IMR-90 (cell line): ENCODE measurements at regions not wholly inside any gene's neighbourhood (a gene's known extent, or its start where the extent isn't known, plus 50 kb on each side); places are given as distances from the start of the nearest gene placed in this dataset.

Experiments
- ATAC-seq: fragments of 200-7000 bp; cut with Tn5 transposase; 2 replicates; pipeline ENCODE4 v1.9.1; 2020; ENCODE audit warnings: low read depth, mild to moderate bottlenecking, moderate library complexity
- BruUV-seq: library from RNA; stranded (reverse); fragments of 400-500 nt; replicated peaks from 2 replicates; lab custom pipeline; 2021; lab: Mats Ljungman, UMichigan
- CTCF ChIA-PET: fragments of 300-600 bp; formaldehyde crosslinking; extraction: SDS; loops from one replicate; lab custom pipeline; 2021; ENCODE audit warnings: antibody characterized with exemption; lab: Yijun Ruan, JAX
- POLR2A ChIA-PET: fragments of 300-600 bp; sonication (Branson Sonifier 250); formaldehyde crosslinking; loops from one replicate; lab custom pipeline; 2022; ENCODE audit warnings: antibody characterized with exemption; ENCODE audit not compliant: unreplicated experiment; lab: Charles Lee
- DNase-seq: peaks from one replicate; pipeline ENCODE4 v3.0.0; 2013
- H2AFZ ChIP-seq: replicated peaks from 2 replicates; pipeline ENCODE3; 2013; ENCODE audit warnings: low read length, mild to moderate bottlenecking; ENCODE audit not compliant: poor library complexity
- H2AK5ac ChIP-seq: 2 replicates; pipeline ENCODE4 v1.6.1; 2013; ENCODE audit warnings: low read depth, low read length, inconsistent platforms
- H2AK9ac ChIP-seq: replicated peaks from 2 replicates; pipeline ENCODE3; 2013; ENCODE audit warnings: mild to moderate bottlenecking, low read depth, low read length, moderate library complexity; ENCODE audit not compliant: poor library complexity
- H2BK120ac ChIP-seq: 2 replicates; pipeline ENCODE4 v1.6.1; 2013; ENCODE audit warnings: low read depth, low read length, inconsistent platforms
- H2BK15ac ChIP-seq: 3 replicates; pipeline ENCODE4 v1.6.1; 2013; ENCODE audit warnings: low read depth, low read length, inconsistent platforms
- H2BK20ac ChIP-seq: 2 replicates; pipeline ENCODE4 v1.6.1; 2013; ENCODE audit warnings: low read depth, mild to moderate bottlenecking, inconsistent platforms, low read length, moderate library complexity
- H2BK5ac ChIP-seq: 2 replicates; pipeline ENCODE4 v1.6.1; 2013; ENCODE audit warnings: mild to moderate bottlenecking, low read depth, low read length, inconsistent platforms; ENCODE audit not compliant: poor library complexity, severe bottlenecking
- H3K14ac ChIP-seq: replicated peaks from 2 replicates; pipeline ENCODE4 v1.6.1; 2013; ENCODE audit warnings: low read depth, low read length, inconsistent platforms
- H3K18ac ChIP-seq: 2 replicates; pipeline ENCODE4 v1.6.1; 2013; ENCODE audit warnings: low read depth, low read length, control low read depth
- H3K23ac ChIP-seq: 2 replicates; pipeline ENCODE4 v1.6.1; 2013; ENCODE audit warnings: low read depth, low read length, inconsistent platforms
- H3K27ac ChIP-seq: 2 replicates; pipeline ENCODE4 v1.5.1; 2013; ENCODE audit warnings: mild to moderate bottlenecking, control low read depth, low read length; ENCODE audit not compliant: insufficient read depth
- H3K27me3 ChIP-seq: 2 replicates; pipeline ENCODE4 v1.6.1; 2013; ENCODE audit warnings: low read length; ENCODE audit not compliant: control insufficient read depth, insufficient read depth
- H3K36me3 ChIP-seq: 2 replicates; pipeline ENCODE4 v1.6.1; 2013; ENCODE audit warnings: low read length, mixed read lengths; ENCODE audit not compliant: control insufficient read depth, insufficient read depth
- H3K4ac ChIP-seq: 2 replicates; pipeline ENCODE4 v1.6.1; 2013; ENCODE audit warnings: low read depth, low read length, inconsistent platforms
- H3K4me1 ChIP-seq: 2 replicates; pipeline ENCODE4 v1.6.1; 2013; ENCODE audit warnings: low read length, mixed read lengths; ENCODE audit not compliant: control insufficient read depth, insufficient read depth
- H3K4me2 ChIP-seq: 2 replicates; pipeline ENCODE4 v1.6.1; 2013; ENCODE audit warnings: low read depth, mild to moderate bottlenecking, control low read depth, low read length, moderate library complexity
- H3K4me3 ChIP-seq: 2 replicates; pipeline ENCODE4 v1.5.1; 2013; ENCODE audit warnings: low read depth, mild to moderate bottlenecking, control low read depth, low read length, moderate library complexity; ENCODE audit not compliant: insufficient read depth
- H3K56ac ChIP-seq: 2 replicates; pipeline ENCODE4 v1.6.1; 2013; ENCODE audit warnings: low read length, inconsistent platforms; ENCODE audit not compliant: insufficient read depth; ENCODE audit errors: extremely low read depth
- H3K79me1 ChIP-seq, 2 experiments: 2 replicates each; pipeline ENCODE4 v1.6.1; 2013; ENCODE audit warnings: low read length in 2 of 2, inconsistent platforms in 1 of 2, low read depth in 1 of 2
- H3K9ac ChIP-seq: 2 replicates; pipeline ENCODE4 v1.6.1; 2013; ENCODE audit warnings: low read depth, low read length, control low read depth
- H3K9me1 ChIP-seq: 2 replicates; pipeline ENCODE4 v1.6.1; 2013; ENCODE audit warnings: low read length, inconsistent platforms; ENCODE audit not compliant: insufficient read depth
- H3K9me3 ChIP-seq: 2 replicates; pipeline ENCODE4 v1.6.1; 2013; ENCODE audit warnings: low read length; ENCODE audit not compliant: control insufficient read depth, insufficient read depth
- H4K20me1 ChIP-seq: 2 replicates; pipeline ENCODE4 v1.6.1; 2013; ENCODE audit warnings: low read length, inconsistent platforms; ENCODE audit not compliant: insufficient read depth
- H4K5ac ChIP-seq: 2 replicates; pipeline ENCODE4 v1.6.1; 2013; ENCODE audit warnings: mild to moderate bottlenecking, low read depth, low read length, control low read depth
- H4K8ac ChIP-seq, 2 experiments: 2 replicates each; pipeline ENCODE4 v1.6.1; 2013; ENCODE audit warnings: low read depth in 2 of 2, low read length in 2 of 2, control low read depth in 1 of 2, inconsistent platforms in 1 of 2
- H4K91ac ChIP-seq: 2 replicates; pipeline ENCODE4 v1.6.1; 2013; ENCODE audit warnings: low read depth, low read length, inconsistent platforms; ENCODE audit not compliant: insufficient read depth
- BHLHE40 ChIP-seq: fragments of 150-350 bp; IDR thresholded peaks from 2 replicates; pipeline ENCODE4 v1.6.1; 2016; ENCODE audit warnings: mild to moderate bottlenecking, low read depth, low read length
- CEBPB ChIP-seq: IDR thresholded peaks from 2 replicates; pipeline ENCODE4 v1.6.1; 2012; ENCODE audit warnings: low read depth, low read length, improper control_type of control experiment
- CHD1 ChIP-seq: IDR thresholded peaks from 2 replicates; pipeline ENCODE4 v1.6.1; 2012; ENCODE audit warnings: low read depth, low read length, improper control_type of control experiment
- FOS ChIP-seq: fragments of 150-350 bp; IDR thresholded peaks from 2 replicates; pipeline ENCODE4 v1.6.1; 2016; ENCODE audit warnings: low read depth, low read length
- MAFK ChIP-seq: IDR thresholded peaks from 2 replicates; pipeline ENCODE4 v1.6.1; 2012; ENCODE audit warnings: low read depth, low read length, improper control_type of control experiment
- MAZ ChIP-seq: IDR thresholded peaks from 2 replicates; pipeline ENCODE4 v1.6.1; 2012; ENCODE audit warnings: low read depth, mild to moderate bottlenecking, low read length, improper control_type of control experiment, moderate library complexity, borderline replicate concordance
- MXI1 ChIP-seq: IDR thresholded peaks from 2 replicates; pipeline ENCODE4 v1.6.1; 2012; ENCODE audit warnings: low read depth, mild to moderate bottlenecking, low read length, moderate library complexity, borderline replicate concordance
- NFE2L2 ChIP-seq: fragments of 150-350 bp; IDR thresholded peaks from 2 replicates; pipeline ENCODE4 v1.6.1; 2016; ENCODE audit warnings: low read depth, mild to moderate bottlenecking, low read length
- POLR2A ChIP-seq: IDR thresholded peaks from 2 replicates; pipeline ENCODE4 v1.6.1; 2012; ENCODE audit warnings: mild to moderate bottlenecking, low read depth, low read length
- RAD21 ChIP-seq: IDR thresholded peaks from 2 replicates; pipeline ENCODE4 v1.6.1; 2012; ENCODE audit warnings: low read length, improper control_type of control experiment
- RCOR1 ChIP-seq: IDR thresholded peaks from 2 replicates; pipeline ENCODE4 v1.6.1; 2012; ENCODE audit warnings: mild to moderate bottlenecking, low read length, improper control_type of control experiment; ENCODE audit not compliant: insufficient replicate concordance
- RFX5 ChIP-seq: IDR thresholded peaks from 2 replicates; pipeline ENCODE4 v1.8.0; 2012; ENCODE audit warnings: low read depth, mild to moderate bottlenecking, low read length, moderate library complexity
- SMC3 ChIP-seq: fragments of 150-350 bp; IDR thresholded peaks from 2 replicates; pipeline ENCODE4 v1.6.1; 2016; ENCODE audit warnings: low read depth, mild to moderate bottlenecking, antibody characterized with exemption, low read length, moderate library complexity
- WGBS, 2 experiments: methylation state at CpG; one replicate each; pipeline versions ENCODE4 v1.1.5 to v1.1.7; 2013; ENCODE audit warnings: missing lambda C conversion rate in 2 of 2; ENCODE audit not compliant: insufficient read length in 1 of 2; ENCODE audit errors: extremely low coverage in 2 of 2; 5-methylcytosine and 5-hydroxymethylcytosine counted together
- dilution Hi-C: fragments of 300-500 bp; cut with HindIII; formaldehyde crosslinking; loops from one replicate; pipeline ENCODE4 v1.14.3; 2018; ENCODE audit warnings: low sequenced_read_pairs; ENCODE audit not compliant: unreplicated experiment
- in situ Hi-C: fragments of 300-500 bp; cut with MboI; formaldehyde crosslinking; loops from 3 replicates; pipeline ENCODE4 v1.14.3; 2019; ENCODE audit warnings: low sequenced_read_pairs, inconsistent platforms, mixed read lengths
- intact Hi-C: fragments of 100-400 bp; cut with micrococcal nuclease; formaldehyde crosslinking; loops from 2 replicates; pipeline ENCODE4 v1.10.0; 2022
- TF ChIP-seq, protein P1 (sequence below): fragments of 150-350 bp; IDR thresholded peaks from 2 replicates; pipeline ENCODE4 v1.6.1; 2017; ENCODE audit warnings: mild to moderate bottlenecking, antibody characterized with exemption, low read length, low read depth
- TF ChIP-seq, protein P2 (sequence below): fragments of 150-350 bp; IDR thresholded peaks from 2 replicates; pipeline ENCODE4 v1.6.1; 2016; ENCODE audit warnings: low read depth, mild to moderate bottlenecking, low read length, moderate library complexity, borderline replicate concordance
- TF ChIP-seq, protein P3 (sequence below): conservative IDR thresholded peaks from 2 replicates; pipeline ENCODE4 v1.5.1; 2012; ENCODE audit warnings: mild to moderate bottlenecking, low read depth, low read length, improper control_type of control experiment

DNA sequence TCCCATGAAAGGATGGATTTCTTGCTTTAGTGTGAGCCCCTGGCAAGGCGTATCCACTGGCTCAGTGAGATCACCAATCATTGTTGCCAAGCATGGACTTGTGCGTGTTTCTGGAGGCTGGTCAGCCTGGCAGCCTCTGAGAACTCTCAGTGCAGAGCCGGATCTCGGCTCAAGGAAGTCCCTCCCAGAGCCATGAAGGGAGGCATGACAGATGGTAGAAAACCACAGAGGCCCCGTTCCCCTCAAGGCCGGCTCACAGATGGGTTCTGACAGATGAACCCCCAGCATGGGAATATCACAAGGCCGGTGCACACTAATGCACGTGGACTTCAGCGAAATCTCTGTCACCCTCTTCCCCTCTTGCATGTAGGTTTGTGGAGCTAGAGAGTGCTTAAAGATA, 290.5 kb downstream of the AJAP1 start:
- H4K91ac ChIP-seq, result no peak overlapping the region
- H4K20me1 ChIP-seq, result no peaks in the 10 kb centered on the region
- ChIA-PET POLR2A (no interaction called here), CTCF (no interaction called here)
- intact Hi-C loops, result no loop called here
- BruUV-seq, result no TSS peak
- H3K4me2 ChIP-seq, result no peak overlapping the region
- no peak overlapping the region for H3K4ac ChIP-seq
- no peak for TF ChIP-seq FOS
- no peak for TF ChIP-seq MXI1
- no peak for TF ChIP-seq CEBPB
- no peak for TF ChIP-seq BHLHE40
- TF ChIP-seq POLR2A, result no peak
- TF ChIP-seq, protein P1, sequence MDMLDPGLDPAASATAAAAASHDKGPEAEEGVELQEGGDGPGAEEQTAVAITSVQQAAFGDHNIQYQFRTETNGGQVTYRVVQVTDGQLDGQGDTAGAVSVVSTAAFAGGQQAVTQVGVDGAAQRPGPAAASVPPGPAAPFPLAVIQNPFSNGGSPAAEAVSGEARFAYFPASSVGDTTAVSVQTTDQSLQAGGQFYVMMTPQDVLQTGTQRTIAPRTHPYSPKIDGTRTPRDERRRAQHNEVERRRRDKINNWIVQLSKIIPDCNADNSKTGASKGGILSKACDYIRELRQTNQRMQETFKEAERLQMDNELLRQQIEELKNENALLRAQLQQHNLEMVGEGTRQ, result no peak
- TF ChIP-seq, protein P2, sequence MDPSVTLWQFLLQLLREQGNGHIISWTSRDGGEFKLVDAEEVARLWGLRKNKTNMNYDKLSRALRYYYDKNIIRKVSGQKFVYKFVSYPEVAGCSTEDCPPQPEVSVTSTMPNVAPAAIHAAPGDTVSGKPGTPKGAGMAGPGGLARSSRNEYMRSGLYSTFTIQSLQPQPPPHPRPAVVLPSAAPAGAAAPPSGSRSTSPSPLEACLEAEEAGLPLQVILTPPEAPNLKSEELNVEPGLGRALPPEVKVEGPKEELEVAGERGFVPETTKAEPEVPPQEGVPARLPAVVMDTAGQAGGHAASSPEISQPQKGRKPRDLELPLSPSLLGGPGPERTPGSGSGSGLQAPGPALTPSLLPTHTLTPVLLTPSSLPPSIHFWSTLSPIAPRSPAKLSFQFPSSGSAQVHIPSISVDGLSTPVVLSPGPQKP, result no peak
- no peak for TF ChIP-seq MAZ
- TF ChIP-seq SMC3, result no peak
- no peak for TF ChIP-seq RCOR1
- TF ChIP-seq RFX5, result no peak
- no peak for TF ChIP-seq MAFK
- no peak for TF ChIP-seq NFE2L2
- no peak for TF ChIP-seq CHD1
- TF ChIP-seq, protein P3, sequence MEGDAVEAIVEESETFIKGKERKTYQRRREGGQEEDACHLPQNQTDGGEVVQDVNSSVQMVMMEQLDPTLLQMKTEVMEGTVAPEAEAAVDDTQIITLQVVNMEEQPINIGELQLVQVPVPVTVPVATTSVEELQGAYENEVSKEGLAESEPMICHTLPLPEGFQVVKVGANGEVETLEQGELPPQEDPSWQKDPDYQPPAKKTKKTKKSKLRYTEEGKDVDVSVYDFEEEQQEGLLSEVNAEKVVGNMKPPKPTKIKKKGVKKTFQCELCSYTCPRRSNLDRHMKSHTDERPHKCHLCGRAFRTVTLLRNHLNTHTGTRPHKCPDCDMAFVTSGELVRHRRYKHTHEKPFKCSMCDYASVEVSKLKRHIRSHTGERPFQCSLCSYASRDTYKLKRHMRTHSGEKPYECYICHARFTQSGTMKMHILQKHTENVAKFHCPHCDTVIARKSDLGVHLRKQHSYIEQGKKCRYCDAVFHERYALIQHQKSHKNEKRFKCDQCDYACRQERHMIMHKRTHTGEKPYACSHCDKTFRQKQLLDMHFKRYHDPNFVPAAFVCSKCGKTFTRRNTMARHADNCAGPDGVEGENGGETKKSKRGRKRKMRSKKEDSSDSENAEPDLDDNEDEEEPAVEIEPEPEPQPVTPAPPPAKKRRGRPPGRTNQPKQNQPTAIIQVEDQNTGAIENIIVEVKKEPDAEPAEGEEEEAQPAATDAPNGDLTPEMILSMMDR, result no peak
- TF ChIP-seq RAD21, result no peak
- H3K27ac ChIP-seq, result no peak overlapping the region
- no peaks in the 10 kb centered on the region for H3K36me3 ChIP-seq
- no peak overlapping the region for H2AK5ac ChIP-seq
- in situ Hi-C loops, result no loop called here
- H2BK120ac ChIP-seq, result no peak overlapping the region
- no peak for ATAC-seq
- DNase-seq, result no peak
- H3K79me1 ChIP-seq, result no peaks in the 10 kb centered on the region
- no peak overlapping the region for H3K9ac ChIP-seq
- H3K18ac ChIP-seq, result no peak overlapping the region
- H4K5ac ChIP-seq, result no peak overlapping the region
- H2AFZ ChIP-seq, result no peak overlapping the region
- no peak overlapping the region for H2BK20ac ChIP-seq
- no peak overlapping the region for H3K56ac ChIP-seq
- no peaks in the 10 kb centered on the region for H3K27me3 ChIP-seq
- H2AK9ac ChIP-seq, result no peak overlapping the region
- no peaks in the 10 kb centered on the region for H3K4me1 ChIP-seq
- no peaks in the 10 kb centered on the region for H3K9me1 ChIP-seq
- H2BK5ac ChIP-seq, result no peak overlapping the region
- no peak overlapping the region for H3K23ac ChIP-seq
- peaks cover 44% of the 10 kb centered on the region for H3K9me3 ChIP-seq
- WGBS, 2 experiments, result 53% methylated on average over 2 of the region's 9 CpGs; no CpG with 5 or more reads in 1 of the 2 experiments
- dilution Hi-C loops, result no loop called here
- no peak overlapping the region for H4K8ac ChIP-seq
- H3K14ac ChIP-seq, result no peak overlapping the region
- H2BK15ac ChIP-seq, result no peak overlapping the region
- H3K4me3 ChIP-seq, result no peak overlapping the region
